Activated effector memory CD4-positive, alpha-beta T cell treated with Interleukin-2 at 50 U/mL for 16 hours (primary cell): ENCODE measurements at regions not wholly inside any gene's neighbourhood (a gene's known extent, or its start where the extent isn't known, plus 50 kb on each side); places are given as distances from the start of the nearest gene placed in this dataset.

Experiments used
- DNase-seq: peaks from one replicate; pipeline ENCODE4 v3.0.0-alpha.2; 2020

GRCh38 chr18:40388121-40388520 is 1566.9 kb upstream of the PIK3C3 start:
- DNase-seq: no peak

- no peak for DNase-seq
These were observed 1567.8 kb upstream of the PIK3C3 start for GRCh38 chr18:40387130-40387787.

- DNase-seq: no peak
These were observed 1572.8 kb upstream of the PIK3C3 start for GRCh38 chr18:40382197-40382596.

GRCh38 chr18:40380686-40381439 is 1574.2 kb upstream of the PIK3C3 start:
- no peak for DNase-seq

- no peak for DNase-seq
These were observed 1579.2 kb upstream of the PIK3C3 start for GRCh38 chr18:40375837-40376236.

GRCh38 chr18:40371673-40372072 is 1583.4 kb upstream of the PIK3C3 start:
- DNase-seq: no peak

GRCh38 chr18:40367576-40367975 is 1587.5 kb upstream of the PIK3C3 start:
- no peak for DNase-seq

- DNase-seq: no peak
These were observed 1588.5 kb upstream of the PIK3C3 start for GRCh38 chr18:40366521-40366920.

GRCh38 chr18:40365526-40365925 is 1589.5 kb upstream of the PIK3C3 start:
- DNase-seq: no peak

- DNase-seq: no peak
These were observed 1594.5 kb upstream of the PIK3C3 start for GRCh38 chr18:40360558-40360957.

- no peak for DNase-seq
These were observed 1597.5 kb upstream of the PIK3C3 start for GRCh38 chr18:40357536-40357935.

- no peak for DNase-seq
These were observed 1598.9 kb upstream of the PIK3C3 start for GRCh38 chr18:40356168-40356567.

- no peak for DNase-seq
These were observed 1599.3 kb upstream of the PIK3C3 start for GRCh38 chr18:40355726-40356125.

- no peak for DNase-seq
These were observed 1606.8 kb upstream of the PIK3C3 start for GRCh38 chr18:40348196-40348595.

GRCh38 chr18:40347261-40347660 is 1607.8 kb upstream of the PIK3C3 start:
- DNase-seq: no peak

GRCh38 chr18:40346146-40346545 is 1608.9 kb upstream of the PIK3C3 start:
- no peak for DNase-seq

- no peak for DNase-seq
These were observed 1613.3 kb upstream of the PIK3C3 start for GRCh38 chr18:40341701-40342100.

- no peak for DNase-seq
These were observed 1616.8 kb upstream of the PIK3C3 start for GRCh38 chr18:40338284-40338683.

- DNase-seq: no peak
These were observed 1628.0 kb upstream of the PIK3C3 start for GRCh38 chr18:40326985-40327384.

GRCh38 chr18:40325988-40326387 is 1629.0 kb upstream of the PIK3C3 start:
- no peak for DNase-seq

GRCh38 chr18:40314199-40314598 is 1640.8 kb upstream of the PIK3C3 start:
- DNase-seq: no peak

GRCh38 chr18:40313030-40313642 is 1641.9 kb upstream of the PIK3C3 start:
- no peak for DNase-seq

GRCh38 chr18:40307627-40308026 is 1647.4 kb upstream of the PIK3C3 start:
- no peak for DNase-seq

- DNase-seq: no peak
These were observed 1658.2 kb upstream of the PIK3C3 start for GRCh38 chr18:40296717-40297413.
